GM18511 (cell line): ENCODE measurements at regions not wholly inside any gene's neighbourhood (a gene's known extent, or its start where the extent isn't known, plus 50 kb on each side); places are given as distances from the start of the nearest gene placed in this dataset.

Experiments used
- ATAC-seq: cut with Tn5 transposase; IDR thresholded peaks from one replicate; pipeline ENCODE4 v1.9.1; 2021; ENCODE audit warnings: mild to moderate bottlenecking, moderate library complexity; ENCODE audit not compliant: unreplicated experiment

DNA sequence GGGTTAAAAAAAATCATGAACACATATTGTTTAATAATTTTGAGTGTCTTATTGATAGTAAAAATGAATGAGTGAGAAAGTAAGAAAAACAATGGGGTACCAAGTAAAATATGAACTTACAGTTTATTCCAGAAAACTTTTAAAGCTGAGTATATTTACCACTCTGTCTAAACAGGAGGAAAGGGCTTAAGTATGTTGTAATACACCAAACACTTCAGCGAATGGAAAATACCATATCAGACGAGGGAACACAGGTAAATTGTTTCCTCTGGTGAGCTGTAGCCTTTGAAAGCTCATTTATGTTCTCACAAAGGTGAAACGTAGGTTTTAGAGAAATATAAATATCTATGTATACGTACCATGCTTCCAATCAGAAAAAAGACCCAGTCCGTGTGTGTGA, 1209.6 kb upstream of the ZEB2 start:
- ATAC-seq, result no peak

GRCh38 chr2:145728511-145728910, 1208.6 kb upstream of the ZEB2 start:
- ATAC-seq, result no peak

DNA sequence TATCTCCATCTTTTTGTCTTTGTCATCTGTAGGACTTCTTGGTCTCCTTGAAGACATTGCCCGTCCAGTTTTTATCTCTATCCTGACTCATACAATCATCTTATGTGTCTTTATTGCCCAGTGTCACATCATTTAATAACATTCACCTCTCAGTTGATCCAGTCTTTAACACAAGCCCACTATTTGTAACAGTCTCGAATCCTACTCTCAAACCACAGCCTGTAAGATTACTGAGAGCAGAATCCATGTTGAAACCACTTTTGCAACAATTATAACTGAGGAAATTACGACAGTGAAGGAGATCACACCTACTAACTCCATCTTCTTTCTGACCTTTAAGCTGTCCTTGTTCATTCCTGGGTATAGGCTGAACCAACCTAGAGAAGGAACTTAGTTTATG, 1206.0 kb upstream of the ZEB2 start:
- no peak for ATAC-seq

GRCh38 chr2:145724311-145724898, 1204.5 kb upstream of the ZEB2 start:
- ATAC-seq, result no peak

DNA sequence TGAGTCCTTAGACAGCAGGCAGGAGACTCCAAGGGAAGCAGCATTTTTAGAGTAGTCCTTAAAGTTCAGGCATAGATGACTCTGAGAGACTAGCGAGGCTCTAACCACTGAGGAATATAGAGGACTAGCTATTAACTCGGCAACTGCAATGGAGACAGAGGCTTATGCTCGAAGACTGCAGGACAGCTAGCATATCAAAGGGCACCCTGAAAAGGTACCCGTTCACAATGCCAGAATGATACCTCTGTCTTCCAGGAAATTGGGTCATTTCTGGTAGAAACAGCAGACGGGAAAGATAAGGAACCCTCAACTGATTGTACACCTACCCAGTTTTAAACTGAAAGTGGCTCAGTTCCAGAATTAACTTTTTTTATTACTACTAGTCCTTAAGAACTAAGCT, 1204.0 kb upstream of the ZEB2 start:
- ATAC-seq, result no peak

DNA sequence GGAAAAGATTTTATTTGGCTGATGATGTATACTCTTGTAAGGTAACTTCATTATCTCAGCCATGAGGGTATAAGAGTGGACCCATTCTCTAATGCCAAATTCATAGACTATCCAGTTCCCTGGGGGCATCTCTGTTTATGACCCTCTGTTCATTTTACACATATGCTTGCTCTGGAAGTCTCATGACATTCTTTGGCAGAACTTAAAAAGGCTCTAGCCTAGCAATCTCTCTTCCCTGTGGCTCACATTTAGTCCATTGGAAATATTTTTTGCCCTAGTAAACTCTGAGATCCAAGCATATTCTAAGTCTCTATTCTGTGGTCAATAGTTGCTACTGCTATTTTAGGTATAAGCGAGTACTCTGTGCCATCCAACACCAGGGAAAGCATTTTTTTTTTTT, 1201.8 kb upstream of the ZEB2 start:
- ATAC-seq, result no peak

- ATAC-seq, result no peak
Observed at GRCh38 chr2:145715601-145716000, 1195.7 kb upstream of the ZEB2 start.

GRCh38 chr2:145710303-145710702, 1190.4 kb upstream of the ZEB2 start:
- no peak for ATAC-seq

DNA sequence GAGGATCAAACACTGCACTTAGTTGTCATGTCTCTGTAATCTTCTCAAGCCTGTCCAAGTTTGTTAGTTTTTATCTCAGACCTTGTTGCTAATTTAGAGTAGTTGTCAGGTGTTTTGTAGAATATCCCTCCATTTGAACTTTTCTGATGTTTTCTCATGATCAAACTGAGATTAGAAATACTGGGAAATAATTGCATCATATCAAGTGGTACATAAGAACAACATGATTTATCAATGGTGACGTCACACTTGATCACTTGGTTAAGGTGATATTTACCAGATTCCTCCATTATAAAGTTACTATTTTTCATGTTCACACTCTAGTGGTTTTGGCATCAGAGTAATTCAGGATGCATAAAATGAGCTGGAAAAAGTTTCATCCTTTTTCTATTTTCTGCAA, 1182.4 kb upstream of the ZEB2 start:
- no peak for ATAC-seq

DNA sequence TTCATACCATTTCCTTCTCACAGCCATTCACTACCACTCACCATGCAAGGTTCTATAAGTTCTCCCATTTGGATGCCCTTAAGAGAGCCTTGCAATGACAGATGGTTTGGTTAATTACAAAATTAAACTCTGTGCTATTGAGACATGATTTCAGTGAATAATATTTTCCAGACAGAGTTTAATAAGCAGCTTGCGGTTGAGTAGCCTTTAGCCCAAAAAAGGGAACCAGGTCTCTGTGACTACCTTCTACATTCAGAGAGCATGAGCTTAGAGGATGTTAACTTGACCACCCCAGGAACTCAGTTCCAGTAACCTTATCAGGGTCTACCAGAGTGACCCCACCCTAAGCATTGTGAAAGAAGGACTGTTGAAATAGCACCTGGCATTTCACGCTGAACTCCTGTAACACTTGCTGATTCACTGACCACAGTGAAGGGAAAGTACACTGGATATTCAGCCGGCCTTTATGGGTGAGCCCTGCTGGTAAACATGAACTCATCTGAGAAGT, 1173.1 kb upstream of the ZEB2 start:
- ATAC-seq, result peak; percentile 93

DNA sequence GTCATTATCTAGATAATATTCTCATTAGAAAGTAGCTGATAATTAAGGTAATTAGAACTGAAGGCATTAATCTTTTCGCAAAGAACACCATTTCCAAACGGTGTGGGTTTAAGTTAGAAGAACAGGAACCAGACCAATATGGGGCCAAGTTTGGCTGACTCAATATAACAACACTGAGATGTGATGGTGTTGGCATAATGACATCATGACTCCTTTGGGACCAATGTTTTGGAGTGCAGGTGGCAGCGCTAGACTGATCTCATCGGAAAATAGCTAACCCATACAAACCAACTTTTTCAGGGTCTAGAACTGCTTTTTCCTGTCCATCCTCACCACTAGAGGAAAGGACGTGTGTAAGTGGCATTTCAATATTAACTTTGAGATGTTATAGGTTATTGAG, 1171.7 kb upstream of the ZEB2 start:
- ATAC-seq, result no peak

- no peak for ATAC-seq
Observed at GRCh38 chr2:145690183-145690778, 1170.4 kb upstream of the ZEB2 start.

GRCh38 chr2:145689277-145689676, 1169.4 kb upstream of the ZEB2 start:
- no peak for ATAC-seq

GRCh38 chr2:145688156-145688555, 1168.2 kb upstream of the ZEB2 start:
- no peak for ATAC-seq

GRCh38 chr2:145687442-145688134, 1167.7 kb upstream of the ZEB2 start:
- no peak for ATAC-seq

DNA sequence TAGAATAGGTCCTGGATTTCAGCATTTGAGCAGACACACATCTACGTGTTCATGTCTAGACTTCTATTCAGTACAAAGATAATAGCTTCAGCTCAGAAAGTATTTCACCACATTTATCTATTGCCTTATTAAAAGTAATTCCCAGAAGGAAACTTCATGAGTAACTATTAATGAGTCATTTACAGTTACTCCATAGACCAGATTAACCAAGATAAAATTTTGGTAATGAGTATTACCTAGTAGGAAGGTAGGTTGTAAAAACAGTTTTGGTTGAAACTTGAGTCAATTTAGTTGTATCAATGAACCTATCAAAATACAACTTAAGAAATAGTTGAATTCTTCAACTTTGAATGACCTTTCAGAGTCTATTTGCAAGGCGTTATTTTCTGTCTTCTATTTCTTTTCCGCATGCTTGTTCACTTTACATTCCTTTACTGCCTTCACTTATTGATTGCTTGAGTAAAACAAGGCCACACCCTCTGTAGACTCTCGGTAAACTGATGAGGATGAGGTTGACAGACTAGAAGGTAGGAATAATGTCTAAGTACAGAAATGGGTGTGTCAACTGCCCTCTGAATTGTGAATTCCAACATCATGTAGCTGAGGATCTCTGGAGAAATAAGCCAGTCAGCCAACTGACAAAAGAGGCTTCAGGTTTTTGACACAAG, 1165.6 kb upstream of the ZEB2 start:
- no peak for ATAC-seq

DNA sequence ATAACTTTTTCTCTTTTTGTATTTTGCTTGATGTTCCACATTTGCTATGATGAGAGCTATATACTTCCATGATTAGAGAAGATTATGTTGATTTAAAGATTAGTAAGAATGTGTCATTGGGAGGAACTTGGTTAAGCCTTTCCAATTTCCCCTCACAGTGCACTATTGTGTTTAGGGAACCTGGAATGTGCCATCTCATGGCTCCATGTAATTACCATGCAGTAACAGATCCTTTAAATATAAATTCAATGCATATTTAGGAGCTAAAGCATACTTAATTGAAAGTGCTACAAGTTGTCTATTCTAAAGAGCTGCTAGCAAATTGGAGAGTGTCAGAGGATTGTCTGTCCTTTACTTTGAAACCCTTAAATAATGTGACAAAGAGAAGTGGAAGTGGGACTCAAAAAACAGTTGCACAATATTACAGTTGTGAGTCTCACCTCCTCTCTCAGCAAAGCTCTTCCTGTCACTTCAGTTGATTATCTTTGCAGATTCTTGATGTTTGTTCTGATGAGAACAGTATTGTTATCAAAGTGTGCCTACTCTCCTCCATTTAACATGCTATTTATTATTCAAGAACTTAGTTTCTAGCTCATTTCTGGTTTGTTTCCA, 1162.7 kb upstream of the ZEB2 start:
- ATAC-seq, result no peak

DNA sequence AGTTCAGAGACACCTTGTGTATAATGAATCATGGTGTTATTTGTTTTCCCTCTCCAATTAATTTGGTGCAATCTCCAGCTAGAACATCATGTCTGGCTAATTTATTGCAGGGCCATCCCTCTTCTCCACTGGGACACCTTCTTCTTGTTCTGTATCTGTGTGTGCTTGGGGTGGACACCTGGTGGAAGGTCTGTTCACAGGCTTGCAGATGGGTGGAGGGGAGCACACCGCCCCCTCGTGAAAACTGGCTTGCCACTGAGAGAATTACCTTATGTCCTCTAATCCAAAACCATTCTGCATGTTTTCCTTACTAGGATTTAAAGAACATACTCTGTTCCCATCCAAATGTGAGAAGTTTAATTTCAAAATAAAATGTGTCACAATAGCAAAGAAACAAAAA, 1160.4 kb upstream of the ZEB2 start:
- ATAC-seq, result no peak

DNA sequence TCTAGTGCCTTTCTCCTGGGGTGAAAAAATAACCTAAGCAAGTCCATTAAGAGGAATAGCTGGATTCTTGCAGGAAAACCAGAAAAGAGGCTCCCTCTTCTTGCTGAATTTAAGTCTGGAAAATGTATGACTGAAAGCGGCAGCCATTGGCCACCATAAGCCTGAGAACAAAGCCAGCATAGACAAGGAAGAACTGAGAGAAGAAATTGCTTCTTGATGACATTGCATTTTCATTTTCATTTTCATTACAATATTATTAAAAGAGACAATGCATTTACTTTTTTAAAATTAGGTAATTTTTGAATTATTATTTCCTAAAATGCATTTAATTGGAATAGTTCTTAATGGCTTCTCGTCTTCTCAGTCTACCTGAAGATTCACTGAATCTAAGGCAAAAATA, 1157.5 kb upstream of the ZEB2 start:
- ATAC-seq, result no peak

- no peak for ATAC-seq
Observed at GRCh38 chr2:145674705-145675104, 1154.8 kb upstream of the ZEB2 start.

DNA sequence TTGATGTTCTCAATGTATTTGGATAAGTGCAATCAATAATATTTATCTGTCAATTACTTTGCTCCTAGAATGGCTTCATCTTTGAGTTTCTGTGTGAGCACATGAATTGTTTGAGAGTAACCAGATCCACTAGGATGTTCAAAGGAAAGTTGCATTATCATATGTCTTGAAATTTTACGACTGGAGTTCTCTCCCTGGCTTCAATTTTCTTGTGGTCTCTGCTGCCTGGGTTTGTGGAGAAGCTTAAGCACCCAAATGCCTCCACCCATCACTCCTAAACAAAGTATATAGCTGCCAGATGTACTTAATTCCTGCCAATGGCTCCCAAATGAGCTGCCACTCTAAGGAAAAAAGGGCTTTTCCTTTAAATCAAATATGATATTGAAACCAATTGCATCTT, 1149.4 kb upstream of the ZEB2 start:
- no peak for ATAC-seq
